Chondrocyte (in vitro differentiated cells): ENCODE measurements at regions not wholly inside any gene's neighbourhood (a gene's known extent, or its start where the extent isn't known, plus 50 kb on each side); places are given as distances from the start of the nearest gene placed in this dataset.

ENCODE experiments used
- DNase-seq: peaks from one replicate; pipeline ENCODE4 v3.0.0; 2021; ENCODE audit warnings: mixed read lengths, low spot score
- H3K27ac Mint-ChIP-seq: one replicate; pipeline ENCODE4 v1.8.0; 2021; ENCODE audit warnings: mild to moderate bottlenecking, moderate library complexity, mixed read lengths; ENCODE audit not compliant: unreplicated experiment
- H3K27me3 Mint-ChIP-seq: 2 replicates; pipeline ENCODE4 v1.8.0; 2021; ENCODE audit warnings: low read depth, mixed read lengths
- H3K36me3 Mint-ChIP-seq: 2 replicates; pipeline ENCODE4 v1.8.0; 2021; ENCODE audit warnings: low read depth, mixed read lengths
- H3K4me1 Mint-ChIP-seq: 2 replicates; pipeline ENCODE4 v1.8.0; 2021; ENCODE audit warnings: low read depth, mild to moderate bottlenecking, mixed read lengths
- H3K4me3 Mint-ChIP-seq: one replicate; pipeline ENCODE4 v1.8.0; 2021; ENCODE audit warnings: mild to moderate bottlenecking, moderate library complexity, mixed read lengths; ENCODE audit not compliant: unreplicated experiment
- H3K9me3 Mint-ChIP-seq: 2 replicates; pipeline ENCODE4 v1.8.0; 2021; ENCODE audit warnings: low read depth, mixed read lengths
- TF ChIP-seq, protein P1 (sequence below): fragments of 200-600 bp; sonication (generic); IDR thresholded peaks from 2 replicates; pipeline ENCODE4 v1.5.0; 2021; ENCODE audit warnings: antibody characterized with exemption, mild to moderate bottlenecking, moderate library complexity

DNA sequence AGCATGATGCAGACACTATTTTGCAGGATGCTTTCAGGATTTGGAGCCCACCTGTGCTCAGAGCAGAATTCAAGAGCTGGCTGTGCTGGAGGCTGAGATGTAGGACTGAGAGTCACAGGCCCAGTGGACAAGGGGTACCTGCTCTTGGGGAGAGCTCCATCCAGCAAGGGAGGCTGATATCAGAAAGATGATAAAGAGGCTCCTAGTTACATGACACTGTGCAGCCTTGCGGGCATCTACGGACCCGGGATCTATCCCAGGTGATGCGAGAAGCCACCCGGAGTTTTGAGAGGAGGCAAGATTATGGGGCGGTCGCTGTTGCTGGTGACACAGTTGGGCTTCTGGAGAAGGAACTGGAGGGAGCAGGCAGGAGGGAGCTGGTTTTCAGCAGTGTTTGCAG, 579.0 kb downstream of the TBC1D22A start:
- Mint-ChIP-seq H3K4me3 (no peak overlapping the region), H3K27me3 (peaks cover 8% of the 10 kb centered on the region), H3K9me3 (peaks cover 24% of the 10 kb centered on the region), H3K36me3 (no peaks in the 10 kb centered on the region), H3K27ac (no peak overlapping the region), H3K4me1 (no peaks in the 10 kb centered on the region)
- no peak for DNase-seq
- TF ChIP-seq, protein P1, sequence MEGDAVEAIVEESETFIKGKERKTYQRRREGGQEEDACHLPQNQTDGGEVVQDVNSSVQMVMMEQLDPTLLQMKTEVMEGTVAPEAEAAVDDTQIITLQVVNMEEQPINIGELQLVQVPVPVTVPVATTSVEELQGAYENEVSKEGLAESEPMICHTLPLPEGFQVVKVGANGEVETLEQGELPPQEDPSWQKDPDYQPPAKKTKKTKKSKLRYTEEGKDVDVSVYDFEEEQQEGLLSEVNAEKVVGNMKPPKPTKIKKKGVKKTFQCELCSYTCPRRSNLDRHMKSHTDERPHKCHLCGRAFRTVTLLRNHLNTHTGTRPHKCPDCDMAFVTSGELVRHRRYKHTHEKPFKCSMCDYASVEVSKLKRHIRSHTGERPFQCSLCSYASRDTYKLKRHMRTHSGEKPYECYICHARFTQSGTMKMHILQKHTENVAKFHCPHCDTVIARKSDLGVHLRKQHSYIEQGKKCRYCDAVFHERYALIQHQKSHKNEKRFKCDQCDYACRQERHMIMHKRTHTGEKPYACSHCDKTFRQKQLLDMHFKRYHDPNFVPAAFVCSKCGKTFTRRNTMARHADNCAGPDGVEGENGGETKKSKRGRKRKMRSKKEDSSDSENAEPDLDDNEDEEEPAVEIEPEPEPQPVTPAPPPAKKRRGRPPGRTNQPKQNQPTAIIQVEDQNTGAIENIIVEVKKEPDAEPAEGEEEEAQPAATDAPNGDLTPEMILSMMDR: no peak

DNA sequence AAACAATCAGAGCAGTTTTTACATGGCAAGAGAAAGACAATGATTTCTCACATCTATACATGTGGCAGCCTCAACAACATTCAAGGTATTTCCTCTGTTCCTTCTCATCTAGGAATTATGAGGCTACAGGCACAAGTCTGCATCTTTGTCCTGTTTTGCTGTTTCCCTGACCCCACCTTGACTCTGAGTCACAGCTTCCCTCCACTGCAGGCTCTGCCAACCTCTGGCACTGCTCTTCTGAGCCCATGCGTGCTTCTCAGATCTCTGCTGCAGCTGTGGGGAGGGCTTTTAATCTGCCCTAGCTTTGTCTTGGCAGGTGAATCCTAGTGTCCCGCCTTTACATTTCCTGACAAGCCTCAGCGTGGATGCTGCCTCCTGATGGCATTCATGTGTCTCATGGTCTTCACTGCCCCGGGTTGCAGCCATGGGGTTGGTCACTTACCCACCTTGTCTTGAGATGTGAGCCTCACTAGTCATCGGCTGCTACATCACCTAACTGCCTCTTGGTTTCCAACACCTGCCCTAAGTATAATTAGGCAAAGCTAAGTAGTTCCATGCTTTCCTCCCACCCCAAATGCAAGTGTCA, 578.5 kb downstream of the TBC1D22A start:
- Mint-ChIP-seq H3K4me1 (no peaks in the 10 kb centered on the region), H3K4me3 (no peak overlapping the region), H3K9me3 (peaks cover 28% of the 10 kb centered on the region), H3K36me3 (no peaks in the 10 kb centered on the region), H3K27ac (no peak overlapping the region), H3K27me3 (peaks cover 8% of the 10 kb centered on the region)
- TF ChIP-seq, protein P1: no peak
- no peak for DNase-seq

DNA sequence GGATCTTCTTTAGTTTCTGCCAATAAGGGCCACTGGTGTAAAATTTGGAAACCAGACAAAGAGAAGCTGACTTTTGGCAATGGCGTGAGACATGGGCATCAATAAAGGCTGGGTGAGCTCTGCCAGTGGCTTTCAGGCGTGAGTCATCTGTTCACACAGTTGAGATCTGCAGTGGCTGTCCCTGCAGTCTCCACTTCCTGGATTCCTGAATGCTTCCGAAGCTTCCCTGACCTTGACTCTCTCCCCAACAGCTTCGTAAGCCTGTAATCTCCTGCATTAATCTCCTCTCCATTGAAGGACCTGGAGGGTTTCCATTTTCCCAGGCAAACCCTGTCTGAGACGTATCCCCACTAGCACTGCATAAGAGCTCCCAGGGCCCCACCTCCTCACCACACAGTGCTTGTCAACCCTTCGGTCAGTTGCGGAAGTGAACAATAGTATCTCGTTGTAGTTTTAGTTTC, 574.7 kb downstream of the TBC1D22A start:
- Mint-ChIP-seq H3K4me1 (no peaks in the 10 kb centered on the region), H3K27me3 (peaks cover 8% of the 10 kb centered on the region), H3K36me3 (no peaks in the 10 kb centered on the region), H3K9me3 (peaks cover 31% of the 10 kb centered on the region), H3K27ac (no peak overlapping the region), H3K4me3 (no peak overlapping the region)
- DNase-seq: no peak
- TF ChIP-seq, protein P1: no peak

DNA sequence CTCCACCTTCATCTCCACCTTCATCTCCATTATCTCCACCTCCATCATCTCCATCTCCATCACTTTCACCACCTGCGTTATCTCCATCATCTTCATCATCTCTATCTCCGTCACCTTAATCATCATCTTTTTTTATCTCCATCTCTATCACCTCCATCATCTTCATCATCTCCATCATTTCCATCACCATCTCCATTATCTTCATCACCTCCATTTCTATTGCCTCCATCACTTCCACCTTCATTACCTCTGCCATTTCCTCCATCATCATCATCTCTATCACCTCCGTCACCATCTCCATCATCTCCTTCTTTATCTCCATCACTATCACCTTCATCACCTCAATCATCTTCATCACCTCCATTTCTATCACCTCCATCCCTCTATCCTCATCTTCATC, 573.5 kb downstream of the TBC1D22A start:
- DNase-seq: no peak
- Mint-ChIP-seq H3K27me3 (peaks cover 4% of the 10 kb centered on the region), H3K4me3 (no peak overlapping the region), H3K9me3 (peaks cover 35% of the 10 kb centered on the region), H3K4me1 (no peaks in the 10 kb centered on the region), H3K36me3 (no peaks in the 10 kb centered on the region), H3K27ac (no peak overlapping the region)
- TF ChIP-seq, protein P1: no peak

DNA sequence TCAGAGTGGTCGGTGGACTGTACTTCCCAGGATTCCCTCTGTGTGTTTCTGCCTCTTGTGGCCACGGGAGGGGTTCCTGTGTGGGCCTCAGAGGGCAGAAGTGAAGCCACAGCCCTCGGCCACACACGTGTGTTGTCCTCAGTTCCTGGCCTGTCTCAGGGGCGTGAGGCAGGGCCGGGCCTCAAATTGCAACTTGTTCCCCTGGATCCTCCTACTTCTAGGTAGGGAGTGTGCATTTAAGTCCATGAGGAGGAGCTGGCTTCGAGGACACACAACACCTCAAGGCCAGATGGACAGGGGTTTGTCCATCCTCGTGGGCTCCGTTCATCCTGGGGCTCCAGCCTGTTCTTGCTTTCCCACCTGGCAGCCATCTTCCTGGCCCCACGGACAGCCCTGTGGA, 573.0 kb downstream of the TBC1D22A start:
- Mint-ChIP-seq H3K4me1 (no peaks in the 10 kb centered on the region), H3K27me3 (peaks cover 3% of the 10 kb centered on the region), H3K4me3 (no peak overlapping the region), H3K27ac (no peak overlapping the region), H3K36me3 (no peaks in the 10 kb centered on the region), H3K9me3 (peaks cover 35% of the 10 kb centered on the region)
- no peak for DNase-seq
- TF ChIP-seq, protein P1: no peak
